Fibroblast of upper back skin (primary cell): ENCODE measurements at regions not wholly inside any gene's neighbourhood (a gene's known extent, or its start where the extent isn't known, plus 50 kb on each side); places are given as distances from the start of the nearest gene placed in this dataset.

Source experiments
- DNase-seq: peaks from one replicate; pipeline ENCODE4 v3.0.0-alpha.2; 2013

DNA sequence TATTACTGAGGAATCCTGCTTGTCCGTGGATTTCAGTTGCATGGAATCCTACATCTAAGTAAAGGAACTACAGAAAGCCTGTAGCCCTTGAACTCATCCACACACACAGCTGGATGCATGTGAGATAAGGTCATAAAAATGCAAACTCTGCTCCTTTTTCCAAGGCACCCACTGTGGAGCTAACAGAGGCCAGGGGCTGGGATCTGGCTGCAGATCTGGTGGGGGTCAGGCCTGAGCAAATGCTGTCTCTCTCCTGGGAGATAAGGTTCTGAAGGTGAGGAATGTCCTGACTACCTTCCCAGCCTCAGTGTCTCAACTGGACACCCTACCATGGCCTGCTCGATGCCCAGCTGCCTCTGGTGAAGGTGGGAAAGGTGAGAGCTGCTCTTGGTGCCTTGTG is 321.5 kb downstream of the LRFN2 start:
- no peak for DNase-seq

DNA sequence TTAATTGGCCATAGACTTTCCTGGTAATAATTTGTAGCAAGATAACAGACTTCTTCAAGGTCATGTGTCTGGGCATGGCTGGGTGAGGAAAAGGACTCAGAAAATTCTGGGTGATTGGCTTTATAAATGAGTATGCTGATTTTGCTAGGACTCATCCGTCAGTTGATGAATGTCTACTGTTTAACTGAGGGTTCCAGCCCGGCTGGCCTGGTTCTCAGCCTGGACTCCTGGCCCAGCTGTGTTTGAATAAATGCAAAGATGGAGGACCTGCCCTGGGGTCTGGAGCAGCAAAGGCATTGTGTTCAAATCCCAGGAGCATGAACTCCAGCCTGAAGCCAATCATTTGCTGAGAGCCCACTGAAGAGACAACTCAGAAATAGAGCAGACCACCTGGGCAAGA is 323.2 kb downstream of the LRFN2 start:
- no peak for DNase-seq

DNA sequence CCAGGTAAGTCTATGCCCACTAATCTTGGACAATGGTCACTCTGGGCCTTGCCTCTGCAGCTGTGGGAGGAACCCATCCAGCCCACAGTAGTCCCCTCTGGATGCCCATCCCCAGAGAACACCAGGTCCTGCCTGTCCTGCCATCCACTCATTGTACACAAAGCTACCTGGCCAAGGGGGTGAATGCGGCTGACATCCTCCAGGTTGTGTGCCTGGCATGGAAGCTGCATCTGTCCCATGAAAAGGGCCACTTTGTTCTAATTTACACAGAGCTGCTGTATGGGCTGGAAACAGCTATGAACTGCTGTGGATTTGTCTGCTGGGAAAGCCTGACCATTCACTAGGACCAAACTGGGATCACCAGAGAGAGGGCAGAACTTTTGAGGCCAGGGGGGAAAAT is 324.8 kb downstream of the LRFN2 start:
- no peak for DNase-seq

DNA sequence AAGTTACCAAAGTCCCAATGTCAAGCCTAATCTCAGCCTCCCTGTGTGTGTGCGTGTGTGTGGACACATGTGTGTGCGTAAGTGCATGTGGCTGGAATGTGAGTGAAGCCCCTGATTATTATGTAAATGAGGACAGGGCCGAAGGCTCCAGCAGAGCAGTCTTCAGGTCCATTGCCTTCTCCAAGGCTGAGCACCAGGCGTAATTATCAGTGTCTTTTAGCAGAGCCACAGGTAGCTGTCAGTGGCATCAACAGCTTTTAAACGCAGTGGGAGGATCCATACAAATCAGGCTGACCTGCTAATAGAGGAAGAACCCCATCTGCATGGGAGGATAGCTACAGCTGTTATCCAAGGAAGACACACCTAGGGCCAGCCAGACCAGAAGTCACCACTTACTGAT is 324.3 kb upstream of the MOCS1 start:
- no peak for DNase-seq

DNA sequence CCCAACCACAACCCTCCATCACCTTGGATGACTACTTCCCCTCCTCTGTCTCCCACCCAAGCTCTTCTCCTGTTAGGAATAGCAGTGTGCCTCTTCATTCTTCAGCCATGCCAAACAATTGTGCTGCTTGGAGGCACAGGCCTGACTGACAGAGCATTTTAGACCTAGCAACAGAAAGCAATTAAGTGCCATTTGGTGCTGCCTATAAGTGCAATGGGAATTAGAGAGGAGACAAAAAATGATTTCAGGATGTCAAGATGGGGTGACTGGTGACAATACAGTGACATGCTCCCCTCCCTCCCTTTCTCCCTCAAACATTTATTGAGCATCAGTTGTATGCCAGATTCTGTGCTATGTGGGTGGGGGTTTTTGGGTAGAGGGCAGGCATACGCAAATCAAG is 322.6 kb upstream of the MOCS1 start:
- no peak for DNase-seq

DNA sequence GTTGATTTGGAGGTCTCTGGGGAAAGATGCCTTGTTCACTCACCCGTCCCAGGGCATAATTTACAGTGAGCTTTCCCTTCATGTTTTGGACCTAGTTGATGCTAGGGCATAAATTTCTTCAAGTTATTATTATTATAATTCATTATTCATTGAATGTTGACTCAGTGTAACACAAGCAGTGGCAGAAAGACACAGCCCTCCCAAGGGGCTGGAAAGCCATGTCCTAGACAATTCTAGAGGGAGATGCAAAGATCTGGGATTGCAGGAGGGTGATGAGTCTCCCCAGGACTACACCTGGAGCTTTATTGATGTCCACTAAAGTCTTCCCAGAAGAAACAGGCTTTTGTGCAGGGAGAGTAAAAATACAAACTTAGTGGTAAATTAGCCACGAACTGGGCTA is 322.0 kb upstream of the MOCS1 start:
- DNase-seq = no peak

DNA sequence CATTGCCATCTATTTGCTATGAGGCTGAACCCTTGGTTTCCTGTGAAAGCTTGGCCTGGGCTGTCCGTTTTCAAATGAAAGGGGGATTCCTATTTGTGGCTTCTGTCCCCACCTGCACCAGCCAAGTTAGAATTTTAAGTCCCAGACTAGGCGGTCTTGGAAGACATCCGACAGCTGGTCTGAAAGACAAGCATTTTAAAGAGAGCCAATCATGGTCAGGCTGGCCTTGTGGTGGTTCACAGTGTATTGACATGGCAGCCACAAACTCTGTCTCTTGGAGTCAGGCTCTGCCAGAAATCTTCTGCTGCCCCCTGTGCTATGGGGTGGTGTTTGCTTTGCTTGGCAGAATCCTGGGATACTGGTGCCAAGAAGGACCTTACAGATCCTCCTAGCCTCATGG is 319.2 kb upstream of the MOCS1 start:
- no peak for DNase-seq

DNA sequence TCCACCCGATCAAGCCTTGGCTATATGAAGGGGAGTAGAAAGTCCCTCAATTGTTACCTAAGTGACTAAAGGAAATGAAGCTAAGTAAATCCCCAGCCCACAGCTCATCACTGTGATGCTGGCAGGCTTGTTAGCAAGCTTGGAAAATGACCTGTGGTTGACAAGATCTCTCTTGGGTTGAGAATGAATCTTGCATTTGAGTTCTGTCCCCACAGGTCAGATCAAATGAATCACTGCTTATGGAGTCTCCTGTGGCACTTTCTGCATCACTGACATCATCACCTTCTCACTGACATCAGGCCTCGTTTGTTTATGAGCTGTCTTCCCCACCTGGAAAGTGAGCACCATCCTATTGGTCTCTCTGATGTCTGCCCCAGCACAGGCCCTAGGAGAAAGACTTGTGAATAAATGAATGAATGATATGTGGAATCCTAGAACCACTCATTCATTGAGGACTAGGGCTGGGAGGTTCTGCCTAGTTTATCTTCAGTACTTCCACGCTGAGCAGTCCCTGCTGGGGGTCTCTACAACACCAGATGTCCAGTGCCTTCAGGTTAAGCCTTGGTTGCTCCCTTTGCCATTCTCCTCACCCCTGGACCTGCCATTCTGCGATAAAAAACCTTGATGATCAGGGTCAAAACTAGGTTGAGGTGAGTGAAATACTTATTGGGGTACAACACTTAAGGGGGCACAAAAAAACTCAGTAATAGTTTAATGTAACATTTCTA is 318.4 kb upstream of the MOCS1 start:
- no peak for DNase-seq

DNA sequence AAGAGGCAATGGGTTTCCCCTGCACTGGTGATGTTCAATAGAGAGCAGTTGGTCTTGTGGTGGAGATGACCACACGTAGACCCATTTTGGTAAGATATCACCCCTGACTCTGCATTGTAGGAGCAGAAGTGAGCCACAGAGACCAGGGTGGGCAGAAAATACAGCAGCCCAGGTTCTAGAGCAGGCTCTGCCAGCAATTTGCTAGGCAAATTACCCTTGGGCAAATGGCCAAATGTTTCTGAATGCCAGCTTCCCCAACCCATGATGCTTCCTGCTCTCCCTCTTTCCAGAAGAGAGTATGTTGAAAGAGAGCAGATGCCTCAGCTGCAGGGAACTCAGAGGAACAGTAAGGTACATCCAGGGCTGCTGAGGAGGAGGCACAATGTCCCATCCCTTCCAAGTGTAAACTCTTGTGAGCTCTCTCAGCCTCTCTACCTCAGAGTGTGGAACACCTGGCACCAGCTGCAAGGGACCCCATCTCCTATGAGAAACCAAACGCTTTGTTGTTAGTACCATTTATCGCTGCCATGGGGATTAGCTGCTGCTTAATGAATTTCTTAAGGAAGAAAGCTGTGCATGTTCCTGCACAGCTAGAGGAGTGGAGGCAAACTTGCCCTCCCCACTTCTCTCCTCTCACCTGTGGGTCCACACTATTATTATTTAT is 317.5 kb upstream of the MOCS1 start:
- no peak for DNase-seq

DNA sequence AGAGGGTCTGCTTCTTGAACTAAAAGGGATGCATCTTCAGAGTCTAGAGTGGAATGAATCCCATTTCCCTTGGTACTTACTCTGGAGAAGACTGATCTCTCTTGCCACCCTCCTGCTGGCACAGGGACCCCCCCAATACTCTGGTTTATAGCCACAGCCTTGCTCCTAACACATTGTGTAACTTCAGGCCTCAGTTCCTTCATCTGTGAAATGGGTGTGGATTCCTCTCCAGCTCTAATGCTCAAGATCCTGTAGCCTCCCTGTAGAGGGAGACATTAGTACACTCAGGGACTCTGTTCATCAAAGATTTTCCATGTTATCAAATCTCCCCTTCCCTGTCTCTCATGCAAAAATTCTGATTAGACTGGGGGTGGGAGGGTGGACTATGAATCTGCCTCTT is 315.7 kb upstream of the MOCS1 start:
- DNase-seq = no peak

DNA sequence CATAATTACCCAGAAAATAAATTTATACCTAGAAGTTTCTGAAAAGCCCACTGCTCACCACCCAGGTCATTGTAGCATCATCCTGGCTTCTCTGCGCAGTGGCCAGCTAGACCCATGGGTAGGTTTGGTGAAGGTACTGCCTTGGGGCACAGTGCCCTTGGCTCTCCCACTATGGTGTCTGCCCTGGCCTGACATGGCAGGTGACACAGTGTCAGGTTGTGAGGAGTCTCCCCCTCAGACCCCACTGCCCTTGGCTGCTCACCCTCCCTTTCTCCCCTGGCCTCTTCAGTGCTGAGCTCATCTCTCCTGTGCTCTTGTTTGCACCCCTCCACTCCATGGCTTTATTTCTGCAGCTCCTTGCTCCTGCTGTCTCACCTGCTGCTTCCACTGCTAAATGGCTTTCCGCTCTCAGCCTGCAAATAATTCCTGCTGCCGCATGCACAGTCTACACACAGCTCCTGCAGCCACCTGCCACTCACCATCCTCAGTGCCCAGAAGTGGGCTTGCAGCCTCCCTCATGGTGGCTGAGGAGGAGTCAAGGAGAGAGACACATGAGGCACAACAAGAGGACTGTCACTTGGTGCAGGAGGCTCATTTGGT is 313.4 kb upstream of the MOCS1 start:
- no peak for DNase-seq

DNA sequence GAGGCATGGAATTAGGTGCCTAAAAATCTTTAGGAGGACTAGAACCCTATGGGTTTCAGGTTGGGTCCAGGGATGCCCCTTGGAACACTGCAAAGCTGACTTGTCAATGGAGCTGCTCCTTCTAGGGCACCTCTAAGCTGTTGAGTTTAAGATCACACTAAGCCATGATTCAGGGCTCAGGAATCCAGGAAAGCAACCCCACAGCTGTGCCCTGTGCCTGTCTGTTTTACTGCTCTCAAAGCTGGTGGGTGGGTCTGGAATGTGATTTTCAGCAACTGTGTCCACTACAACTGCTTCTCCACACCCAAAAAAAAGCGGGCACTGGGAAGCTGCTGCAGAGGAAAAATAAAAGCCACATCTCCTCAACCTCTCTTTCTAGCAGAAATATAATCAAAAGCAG is 310.4 kb upstream of the MOCS1 start:
- no peak for DNase-seq

DNA sequence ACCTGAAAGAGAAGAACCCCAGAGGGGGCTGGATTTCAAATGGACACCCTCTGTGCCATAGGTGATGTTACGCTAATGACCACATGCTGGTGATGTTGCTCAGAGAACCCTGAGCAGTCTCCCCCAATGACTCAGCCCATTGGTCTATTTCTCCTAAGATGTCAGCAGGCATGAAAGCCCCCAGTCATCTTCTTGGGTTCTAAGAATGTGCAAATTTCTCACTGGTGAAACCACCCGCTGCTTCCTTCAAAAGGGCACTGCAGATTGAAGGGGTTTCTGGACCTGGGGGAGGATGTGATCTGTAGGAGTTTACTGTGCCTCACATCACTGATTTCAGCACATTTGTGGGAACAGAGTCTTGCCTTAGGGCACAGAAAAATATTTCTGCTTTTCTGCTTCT is 298.4 kb upstream of the MOCS1 start:
- no peak for DNase-seq

DNA sequence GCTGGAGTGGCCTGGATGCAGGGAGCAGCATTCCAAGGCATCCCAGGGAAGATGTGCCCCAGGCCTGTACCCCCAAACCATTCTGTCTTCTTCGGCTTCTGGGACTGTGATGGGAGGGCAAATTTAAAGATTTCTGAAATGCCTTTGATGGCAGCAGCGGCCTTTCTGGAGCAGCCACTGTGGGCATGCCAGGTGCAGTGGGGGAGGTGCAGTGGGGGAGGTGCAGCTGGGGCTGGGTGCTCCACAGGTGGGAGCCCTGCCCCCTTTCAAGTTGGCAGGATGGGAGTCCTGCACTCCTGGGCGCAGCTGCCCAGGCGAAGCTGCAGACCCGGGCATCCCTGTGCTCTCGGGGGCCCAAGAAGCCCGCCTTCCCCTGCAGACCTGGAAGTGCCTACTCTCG is 293.5 kb upstream of the MOCS1 start:
- DNase-seq = no peak

DNA sequence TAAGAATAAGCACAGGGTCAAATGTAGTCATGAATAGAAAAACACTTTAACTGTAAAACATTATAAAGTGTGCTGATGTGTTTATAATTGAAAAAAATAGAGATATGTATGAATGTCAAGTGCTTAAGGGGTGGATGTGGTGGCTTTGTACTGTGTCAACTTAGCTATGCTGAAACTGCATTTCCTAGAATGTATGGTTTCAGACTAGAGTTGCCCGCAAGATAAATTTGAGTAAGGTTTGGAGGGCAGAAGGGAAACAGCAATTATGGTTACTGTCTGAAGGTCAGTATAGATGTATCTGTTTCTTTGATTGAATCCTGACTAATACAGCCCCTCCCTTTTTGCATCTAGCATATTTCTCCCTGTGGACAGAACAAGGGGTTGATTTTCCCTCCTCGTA is 288.1 kb upstream of the MOCS1 start:
- no peak for DNase-seq

DNA sequence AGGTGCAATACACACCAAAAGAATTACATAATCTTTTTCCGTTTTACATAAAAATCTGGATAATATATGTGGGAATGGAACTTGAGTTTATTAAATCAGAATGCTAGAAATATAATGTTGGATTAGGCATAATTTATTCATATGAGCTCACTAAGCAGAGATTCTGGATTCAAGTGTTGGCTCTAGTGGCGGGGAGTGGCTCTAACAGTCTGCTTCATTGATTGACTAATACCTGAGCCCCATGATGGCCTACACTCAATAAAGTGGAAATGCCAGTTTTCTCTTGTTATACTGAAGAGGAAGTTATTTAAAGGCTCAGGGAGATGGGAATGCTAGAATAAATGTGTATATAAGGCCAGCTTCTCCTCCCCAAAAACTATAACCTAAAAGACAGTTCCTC is 285.5 kb upstream of the MOCS1 start:
- no peak for DNase-seq

DNA sequence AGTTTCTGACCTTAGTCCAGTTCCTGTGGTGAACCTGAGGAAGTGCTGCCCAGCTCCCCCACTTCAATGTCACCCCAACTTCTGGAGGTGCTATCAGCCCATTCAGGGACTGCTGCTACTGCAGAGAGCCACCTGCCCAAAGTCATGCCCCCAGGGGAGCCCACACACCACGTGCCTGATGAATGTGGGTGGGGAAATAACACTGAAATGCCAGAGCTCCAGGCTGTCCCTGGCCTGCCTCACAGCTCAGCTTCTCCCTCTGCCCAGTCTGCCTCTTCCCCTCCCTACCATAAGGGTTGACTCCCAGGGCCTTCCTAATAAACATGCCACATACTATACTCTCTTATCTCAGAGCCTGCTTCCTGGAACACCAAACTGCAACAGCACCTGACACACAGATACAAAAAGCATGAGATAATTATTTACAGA is 276.4 kb upstream of the MOCS1 start:
- DNase-seq = no peak

DNA sequence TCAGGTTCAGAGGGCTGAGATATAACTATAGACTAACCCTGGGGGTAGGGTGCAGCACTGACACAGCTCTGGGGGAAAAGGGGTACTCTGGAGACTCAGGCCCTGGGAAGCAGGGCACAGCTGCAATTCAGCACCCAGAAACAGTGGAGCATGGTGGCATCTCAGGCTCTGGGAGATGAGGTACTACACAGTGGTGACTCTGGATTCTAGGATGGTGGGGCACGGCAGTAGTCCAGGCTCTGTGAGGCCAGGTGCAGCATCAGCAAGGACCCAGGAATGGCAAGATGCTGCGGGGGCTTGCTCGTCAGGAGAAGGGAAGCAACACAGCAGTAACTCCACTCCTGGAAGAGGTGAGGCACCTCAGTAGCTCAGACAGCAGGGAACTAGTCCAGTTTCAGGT is 271.5 kb upstream of the MOCS1 start:
- no peak for DNase-seq

DNA sequence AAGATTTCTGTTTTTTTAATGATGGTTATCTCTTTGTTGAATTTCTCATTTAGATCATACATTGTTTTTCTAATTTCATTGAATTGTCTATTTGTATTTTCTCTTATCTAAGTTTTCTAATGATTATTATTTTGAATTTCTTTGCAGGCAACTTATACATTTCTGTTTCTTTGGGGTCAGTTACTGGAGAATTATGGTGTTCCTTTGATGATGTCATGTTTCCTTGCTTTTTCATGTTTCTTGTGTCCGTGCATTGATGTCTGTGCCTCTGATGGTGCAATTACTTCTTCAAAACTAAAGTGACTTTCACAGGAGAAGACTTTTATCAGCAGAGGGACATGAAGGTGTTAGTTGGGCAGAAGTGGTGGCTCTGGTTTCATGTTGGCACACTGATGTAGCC is 270.7 kb upstream of the MOCS1 start:
- no peak for DNase-seq

DNA sequence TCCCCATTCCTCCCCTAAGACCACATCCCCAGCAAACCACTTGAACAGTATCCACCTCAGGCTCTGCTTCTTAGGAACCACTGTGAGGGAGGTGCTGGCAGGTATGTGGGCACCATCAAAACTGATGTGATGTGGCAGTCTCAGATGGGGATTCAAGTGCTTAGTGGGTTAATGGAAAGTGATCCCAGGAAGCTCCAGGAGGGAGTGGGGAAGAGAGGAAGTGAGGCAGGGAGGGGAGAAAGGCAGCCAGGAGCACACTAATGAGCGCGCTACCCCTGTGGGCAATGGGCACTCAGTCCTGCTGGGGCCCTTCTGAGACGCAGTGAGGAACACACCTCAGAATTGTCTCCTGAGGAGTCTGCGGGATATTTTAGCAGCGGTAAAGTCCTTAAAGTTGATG is 263.1 kb upstream of the MOCS1 start:
- DNase-seq = no peak

DNA sequence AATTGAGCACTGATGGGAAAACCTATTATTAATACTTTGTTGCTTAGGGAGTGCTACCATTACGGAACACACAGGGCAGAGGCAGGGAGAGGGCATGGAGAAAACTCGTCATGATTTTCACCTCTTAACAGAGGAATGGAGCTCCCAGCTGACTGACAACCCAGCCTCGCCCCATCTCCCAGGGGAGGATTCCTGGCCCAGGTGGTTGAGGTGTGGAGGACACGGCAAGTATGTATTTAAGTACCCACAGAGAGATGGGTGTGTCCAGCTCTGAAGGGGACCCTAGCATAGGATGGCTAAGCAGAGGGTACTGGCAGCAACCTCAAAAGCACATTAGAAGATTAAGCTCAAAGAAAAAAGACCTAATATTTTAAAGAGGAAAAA is 261.9 kb upstream of the MOCS1 start:
- DNase-seq = no peak

DNA sequence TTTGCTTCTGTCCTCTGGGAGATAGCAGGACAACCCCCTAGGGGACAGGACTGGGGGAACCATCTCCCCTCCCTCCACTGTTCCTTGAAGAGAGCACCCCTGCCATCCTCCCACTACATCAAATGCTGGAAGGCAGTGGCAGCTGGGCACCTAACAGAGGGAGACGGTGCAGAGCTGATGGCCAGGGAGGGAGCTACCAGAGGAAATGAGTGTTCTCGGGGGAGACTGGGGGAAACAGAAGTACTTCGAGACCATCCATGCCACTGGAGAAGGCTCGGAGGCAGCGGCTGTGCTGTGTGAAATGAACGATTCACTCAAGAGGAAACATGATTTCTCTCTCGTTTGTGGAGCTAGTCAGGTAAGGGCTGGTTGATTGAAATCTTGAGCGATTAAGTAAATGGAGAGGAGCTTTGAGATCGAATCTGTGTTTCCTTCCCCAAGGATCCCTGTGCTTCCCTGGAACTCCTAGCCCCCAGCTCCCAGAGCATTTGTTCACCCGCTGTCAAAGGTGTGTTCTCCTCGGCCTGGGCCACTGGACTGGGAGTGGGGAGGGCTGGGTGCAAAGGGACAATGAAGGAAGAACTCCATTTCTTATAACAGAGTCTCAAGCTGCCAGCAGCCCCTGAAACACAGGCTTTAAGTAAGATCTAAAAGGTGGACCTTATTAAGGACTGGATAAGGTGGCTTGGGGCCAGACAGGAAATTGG is 261.3 kb upstream of the MOCS1 start:
- no peak for DNase-seq

DNA sequence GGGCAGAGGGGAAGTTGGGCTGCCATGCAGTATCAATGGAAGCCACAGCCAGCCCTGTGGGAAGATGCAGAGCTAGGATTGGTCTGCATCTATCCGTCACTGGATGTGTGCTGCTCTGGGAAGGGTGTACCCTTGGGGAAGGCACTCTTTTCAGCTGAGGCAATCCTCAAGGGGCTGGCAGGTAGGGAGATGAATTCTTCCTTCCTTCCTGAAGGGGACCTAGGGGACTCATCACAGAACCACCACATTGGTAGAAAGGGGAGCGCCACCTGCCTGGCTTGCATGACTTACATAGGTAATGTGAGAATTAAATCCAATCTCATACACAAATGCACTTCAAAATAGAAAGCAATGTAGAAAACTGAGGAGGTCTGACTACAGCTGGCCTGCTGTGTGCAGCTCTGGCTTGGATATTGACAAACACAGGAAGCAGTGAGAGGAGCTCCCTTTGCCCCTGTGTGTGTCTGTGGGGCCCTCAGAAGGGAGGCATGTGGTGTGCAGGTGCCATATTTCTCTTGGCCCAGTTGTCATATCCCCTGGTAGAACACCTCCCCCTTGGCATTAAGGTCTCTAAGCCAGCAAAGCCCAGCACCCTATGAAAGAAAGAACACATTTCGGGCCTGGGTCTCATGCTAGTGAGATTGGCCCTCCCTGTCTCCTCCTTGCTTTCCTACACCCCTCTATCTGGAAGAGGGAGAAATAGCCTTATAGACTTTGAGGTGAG is 260.3 kb upstream of the MOCS1 start:
- DNase-seq = no peak
